GM23338 (cell line): ENCODE measurements at regions not wholly inside any gene's neighbourhood (a gene's known extent, or its start where the extent isn't known, plus 50 kb on each side); places are given as distances from the start of the nearest gene placed in this dataset.

Experiments used
- ATAC-seq: fragments of 200-7000 bp; cut with Tn5 transposase; 3 replicates; pipeline ENCODE4 v1.9.1; 2020
- DNase-seq: peaks from one replicate; pipeline ENCODE4 v3.0.0-alpha.2; 2015; ENCODE audit warnings: low spot score
- H2AFZ ChIP-seq: fragments of 200-600 bp; sonication (generic); 2 replicates; pipeline ENCODE4 v1.8.0; 2016; ENCODE audit warnings: antibody characterized with exemption, mild to moderate bottlenecking, moderate library complexity
- H3F3A ChIP-seq: fragments of 200-600 bp; sonication (generic); replicated peaks from 2 replicates; pipeline ENCODE4 v1.8.0; 2017; ENCODE audit warnings: antibody characterized with exemption, mixed run types, low read depth
- H3K27ac ChIP-seq: fragments of 200-600 bp; sonication (generic); 2 replicates; pipeline ENCODE4 v1.6.1; 2016; ENCODE audit warnings: low read depth
- H3K27me3 ChIP-seq: fragments of 200-600 bp; sonication (generic); 2 replicates; pipeline ENCODE4 v1.8.0; 2016; ENCODE audit warnings: mild to moderate bottlenecking, mixed run types, moderate library complexity; ENCODE audit not compliant: insufficient read depth
- H3K36me3 ChIP-seq: fragments of 200-600 bp; sonication (generic); 2 replicates; pipeline ENCODE4 v1.8.0; 2016; ENCODE audit warnings: mild to moderate bottlenecking; ENCODE audit not compliant: insufficient read depth
- H3K4me1 ChIP-seq: fragments of 200-600 bp; sonication (generic); 2 replicates; pipeline ENCODE4 v1.8.0; 2016; ENCODE audit warnings: mild to moderate bottlenecking, moderate library complexity; ENCODE audit not compliant: insufficient read depth
- H3K4me2 ChIP-seq: fragments of 200-600 bp; sonication (generic); 2 replicates; pipeline ENCODE4 v1.7.1; 2017; ENCODE audit warnings: mixed run types
- H3K4me3 ChIP-seq: fragments of 200-600 bp; sonication (generic); 2 replicates; pipeline ENCODE4 v1.6.1; 2016; ENCODE audit warnings: mixed run types
- H3K79me2 ChIP-seq: fragments of 200-600 bp; sonication (generic); replicated peaks from 2 replicates; pipeline ENCODE4 v1.8.0; 2017; ENCODE audit warnings: mild to moderate bottlenecking; ENCODE audit not compliant: insufficient read depth
- H3K9me2 ChIP-seq: fragments of 200-600 bp; sonication (generic); 2 replicates; pipeline ENCODE4 v1.8.0; 2017; ENCODE audit not compliant: insufficient read depth
- H4K20me1 ChIP-seq: fragments of 200-600 bp; sonication (generic); replicated peaks from 2 replicates; pipeline ENCODE4 v1.8.0; 2017; ENCODE audit warnings: mild to moderate bottlenecking; ENCODE audit not compliant: insufficient read depth
- H3K27ac Mint-ChIP-seq: 2 replicates; pipeline ENCODE4 v1.8.0; 2020; ENCODE audit warnings: inconsistent platforms, mild to moderate bottlenecking, moderate library complexity, mixed read lengths
- H3K27me3 Mint-ChIP-seq: 3 replicates; pipeline ENCODE4 v1.8.0; 2022; ENCODE audit warnings: low read depth, mild to moderate bottlenecking, moderate library complexity, mixed read lengths, inconsistent platforms; ENCODE audit not compliant: insufficient read depth, poor library complexity
- H3K36me3 Mint-ChIP-seq: 3 replicates; pipeline ENCODE4 v1.8.0; 2021; ENCODE audit warnings: low read depth, mild to moderate bottlenecking, inconsistent platforms, moderate library complexity, mixed read lengths
- H3K4me1 Mint-ChIP-seq: 3 replicates; pipeline ENCODE4 v1.8.0; 2020; ENCODE audit warnings: mild to moderate bottlenecking, inconsistent platforms, mixed read lengths
- H3K4me3 Mint-ChIP-seq: 3 replicates; pipeline ENCODE4 v1.8.0; 2021; ENCODE audit warnings: moderate library complexity, mild to moderate bottlenecking, inconsistent platforms, mixed read lengths
- H3K9me3 Mint-ChIP-seq: 3 replicates; pipeline ENCODE4 v1.8.0; 2020; ENCODE audit warnings: moderate library complexity, mild to moderate bottlenecking, inconsistent platforms, mixed read lengths
- CREB1 ChIP-seq: fragments of 250-450 bp; sonication (Bioruptor Pico); IDR thresholded peaks from 2 replicates; pipeline ENCODE4 v1.5.0; 2020; ENCODE audit warnings: low read depth, mild to moderate bottlenecking, moderate library complexity
- EZH2 ChIP-seq: fragments of 200-600 bp; sonication (generic); IDR thresholded peaks from one replicate; pipeline ENCODE4 v1.8.0; 2017; ENCODE audit warnings: antibody characterized with exemption, mild to moderate bottlenecking, low read depth; ENCODE audit not compliant: unreplicated experiment
- EZH2phosphoT487 ChIP-seq: fragments of 200-600 bp; sonication (generic); IDR thresholded peaks from one replicate; pipeline ENCODE4 v1.8.1; 2018; ENCODE audit warnings: antibody characterized with exemption; ENCODE audit not compliant: unreplicated experiment
- JUNB ChIP-seq: IDR thresholded peaks from one replicate; pipeline ENCODE4 v1.6.1; 2016; ENCODE audit warnings: antibody characterized with exemption; ENCODE audit not compliant: unreplicated experiment
- NANOG ChIP-seq: IDR thresholded peaks from 2 replicates; pipeline ENCODE4 v1.6.1; 2016; ENCODE audit warnings: antibody characterized with exemption, borderline replicate concordance
- POLR2AphosphoS5 ChIP-seq: IDR thresholded peaks from 2 replicates; pipeline ENCODE4 v1.6.1; 2016; ENCODE audit warnings: antibody characterized with exemption, low read depth
- STAT1 ChIP-seq: IDR thresholded peaks from one replicate; pipeline ENCODE4 v1.6.1; 2016; ENCODE audit warnings: antibody characterized with exemption; ENCODE audit not compliant: unreplicated experiment
- ZNF114 ChIP-seq: fragments of 250-450 bp; sonication (Bioruptor Pico); IDR thresholded peaks from 2 replicates; pipeline ENCODE4 v1.5.0; 2020; ENCODE audit warnings: mild to moderate bottlenecking, moderate library complexity
- ZNF331 ChIP-seq: fragments of 250-450 bp; sonication (Bioruptor Pico); IDR thresholded peaks from 2 replicates; pipeline ENCODE4 v1.5.0; 2020; ENCODE audit warnings: low read depth, mild to moderate bottlenecking, moderate library complexity
- TF ChIP-seq, protein P1 (sequence below): IDR thresholded peaks from one replicate; pipeline ENCODE4 v1.6.1; 2018; ENCODE audit warnings: antibody characterized with exemption; ENCODE audit not compliant: unreplicated experiment
- TF ChIP-seq, protein P2 (sequence below): fragments of 250-450 bp; sonication (Bioruptor Pico); IDR thresholded peaks from 2 replicates; pipeline ENCODE4 v1.5.0; 2020; ENCODE audit warnings: mild to moderate bottlenecking, moderate library complexity
- TF ChIP-seq, protein P3 (sequence below): IDR thresholded peaks from 2 replicates; pipeline ENCODE4 v1.6.1; 2016; ENCODE audit warnings: antibody characterized with exemption
- TF ChIP-seq, protein P4 (sequence below), 2 experiments: fragments of 200-600 bp in 1 of 2; sonication (generic) in 1 of 2; conservative IDR thresholded peaks; 2 replicates each; pipeline versions ENCODE4 v1.5.1 to v1.6.1; 2016 to 2017; ENCODE audit warnings: antibody characterized with exemption in 2 of 2, low read depth in 2 of 2, mild to moderate bottlenecking in 2 of 2, moderate library complexity in 1 of 2

DNA sequence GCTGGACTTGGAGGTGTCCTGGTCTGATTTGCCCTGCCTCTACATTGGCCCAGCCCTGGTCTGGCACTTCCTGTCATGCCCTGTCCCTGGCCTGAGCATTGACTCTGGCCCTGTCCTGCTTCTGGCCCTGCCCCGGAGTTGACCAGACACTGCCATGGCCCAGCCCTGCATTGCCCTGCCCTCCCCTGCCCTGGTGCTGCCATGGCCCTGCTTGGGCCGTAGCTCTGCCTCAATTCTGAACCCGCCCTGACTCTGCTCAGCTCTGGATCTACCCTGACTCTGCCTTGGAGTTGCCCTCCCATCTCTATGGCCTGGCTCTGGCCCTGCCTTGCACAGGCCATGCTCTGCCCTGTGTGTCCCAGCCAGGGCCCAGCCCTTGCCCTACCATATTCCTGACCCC lies 647.1 kb downstream of the ZNF37A start:
- no peaks in the 10 kb centered on the region for H3K4me1 Mint-ChIP-seq
- peaks cover 8% of the 10 kb centered on the region for H3K27me3 Mint-ChIP-seq

More for the DNA sequence above, 647.1 kb downstream of the ZNF37A start:
- no peaks in the 10 kb centered on the region for H3K79me2 ChIP-seq
- peaks cover 18% of the 10 kb centered on the region for H3K36me3 Mint-ChIP-seq
- H2AFZ ChIP-seq = no peak overlapping the region
- H3K27ac Mint-ChIP-seq = no peak overlapping the region
- no peaks in the 10 kb centered on the region for H3K36me3 ChIP-seq
- H3K4me1 ChIP-seq = no peaks in the 10 kb centered on the region
- TF ChIP-seq, protein P1, sequence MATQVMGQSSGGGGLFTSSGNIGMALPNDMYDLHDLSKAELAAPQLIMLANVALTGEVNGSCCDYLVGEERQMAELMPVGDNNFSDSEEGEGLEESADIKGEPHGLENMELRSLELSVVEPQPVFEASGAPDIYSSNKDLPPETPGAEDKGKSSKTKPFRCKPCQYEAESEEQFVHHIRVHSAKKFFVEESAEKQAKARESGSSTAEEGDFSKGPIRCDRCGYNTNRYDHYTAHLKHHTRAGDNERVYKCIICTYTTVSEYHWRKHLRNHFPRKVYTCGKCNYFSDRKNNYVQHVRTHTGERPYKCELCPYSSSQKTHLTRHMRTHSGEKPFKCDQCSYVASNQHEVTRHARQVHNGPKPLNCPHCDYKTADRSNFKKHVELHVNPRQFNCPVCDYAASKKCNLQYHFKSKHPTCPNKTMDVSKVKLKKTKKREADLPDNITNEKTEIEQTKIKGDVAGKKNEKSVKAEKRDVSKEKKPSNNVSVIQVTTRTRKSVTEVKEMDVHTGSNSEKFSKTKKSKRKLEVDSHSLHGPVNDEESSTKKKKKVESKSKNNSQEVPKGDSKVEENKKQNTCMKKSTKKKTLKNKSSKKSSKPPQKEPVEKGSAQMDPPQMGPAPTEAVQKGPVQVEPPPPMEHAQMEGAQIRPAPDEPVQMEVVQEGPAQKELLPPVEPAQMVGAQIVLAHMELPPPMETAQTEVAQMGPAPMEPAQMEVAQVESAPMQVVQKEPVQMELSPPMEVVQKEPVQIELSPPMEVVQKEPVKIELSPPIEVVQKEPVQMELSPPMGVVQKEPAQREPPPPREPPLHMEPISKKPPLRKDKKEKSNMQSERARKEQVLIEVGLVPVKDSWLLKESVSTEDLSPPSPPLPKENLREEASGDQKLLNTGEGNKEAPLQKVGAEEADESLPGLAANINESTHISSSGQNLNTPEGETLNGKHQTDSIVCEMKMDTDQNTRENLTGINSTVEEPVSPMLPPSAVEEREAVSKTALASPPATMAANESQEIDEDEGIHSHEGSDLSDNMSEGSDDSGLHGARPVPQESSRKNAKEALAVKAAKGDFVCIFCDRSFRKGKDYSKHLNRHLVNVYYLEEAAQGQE = no peak
- TF ChIP-seq JUNB (no peak), CREB1 (CRISPR knock-in tag) (no peak), STAT1 (no peak), NANOG (no peak), ZNF114 (CRISPR knock-in tag) (no peak), ZNF331 (CRISPR knock-in tag) (no peak), POLR2AphosphoS5 (no peak), EZH2phosphoT487 (no peak), EZH2 (no peak)
- TF ChIP-seq, protein P2, sequence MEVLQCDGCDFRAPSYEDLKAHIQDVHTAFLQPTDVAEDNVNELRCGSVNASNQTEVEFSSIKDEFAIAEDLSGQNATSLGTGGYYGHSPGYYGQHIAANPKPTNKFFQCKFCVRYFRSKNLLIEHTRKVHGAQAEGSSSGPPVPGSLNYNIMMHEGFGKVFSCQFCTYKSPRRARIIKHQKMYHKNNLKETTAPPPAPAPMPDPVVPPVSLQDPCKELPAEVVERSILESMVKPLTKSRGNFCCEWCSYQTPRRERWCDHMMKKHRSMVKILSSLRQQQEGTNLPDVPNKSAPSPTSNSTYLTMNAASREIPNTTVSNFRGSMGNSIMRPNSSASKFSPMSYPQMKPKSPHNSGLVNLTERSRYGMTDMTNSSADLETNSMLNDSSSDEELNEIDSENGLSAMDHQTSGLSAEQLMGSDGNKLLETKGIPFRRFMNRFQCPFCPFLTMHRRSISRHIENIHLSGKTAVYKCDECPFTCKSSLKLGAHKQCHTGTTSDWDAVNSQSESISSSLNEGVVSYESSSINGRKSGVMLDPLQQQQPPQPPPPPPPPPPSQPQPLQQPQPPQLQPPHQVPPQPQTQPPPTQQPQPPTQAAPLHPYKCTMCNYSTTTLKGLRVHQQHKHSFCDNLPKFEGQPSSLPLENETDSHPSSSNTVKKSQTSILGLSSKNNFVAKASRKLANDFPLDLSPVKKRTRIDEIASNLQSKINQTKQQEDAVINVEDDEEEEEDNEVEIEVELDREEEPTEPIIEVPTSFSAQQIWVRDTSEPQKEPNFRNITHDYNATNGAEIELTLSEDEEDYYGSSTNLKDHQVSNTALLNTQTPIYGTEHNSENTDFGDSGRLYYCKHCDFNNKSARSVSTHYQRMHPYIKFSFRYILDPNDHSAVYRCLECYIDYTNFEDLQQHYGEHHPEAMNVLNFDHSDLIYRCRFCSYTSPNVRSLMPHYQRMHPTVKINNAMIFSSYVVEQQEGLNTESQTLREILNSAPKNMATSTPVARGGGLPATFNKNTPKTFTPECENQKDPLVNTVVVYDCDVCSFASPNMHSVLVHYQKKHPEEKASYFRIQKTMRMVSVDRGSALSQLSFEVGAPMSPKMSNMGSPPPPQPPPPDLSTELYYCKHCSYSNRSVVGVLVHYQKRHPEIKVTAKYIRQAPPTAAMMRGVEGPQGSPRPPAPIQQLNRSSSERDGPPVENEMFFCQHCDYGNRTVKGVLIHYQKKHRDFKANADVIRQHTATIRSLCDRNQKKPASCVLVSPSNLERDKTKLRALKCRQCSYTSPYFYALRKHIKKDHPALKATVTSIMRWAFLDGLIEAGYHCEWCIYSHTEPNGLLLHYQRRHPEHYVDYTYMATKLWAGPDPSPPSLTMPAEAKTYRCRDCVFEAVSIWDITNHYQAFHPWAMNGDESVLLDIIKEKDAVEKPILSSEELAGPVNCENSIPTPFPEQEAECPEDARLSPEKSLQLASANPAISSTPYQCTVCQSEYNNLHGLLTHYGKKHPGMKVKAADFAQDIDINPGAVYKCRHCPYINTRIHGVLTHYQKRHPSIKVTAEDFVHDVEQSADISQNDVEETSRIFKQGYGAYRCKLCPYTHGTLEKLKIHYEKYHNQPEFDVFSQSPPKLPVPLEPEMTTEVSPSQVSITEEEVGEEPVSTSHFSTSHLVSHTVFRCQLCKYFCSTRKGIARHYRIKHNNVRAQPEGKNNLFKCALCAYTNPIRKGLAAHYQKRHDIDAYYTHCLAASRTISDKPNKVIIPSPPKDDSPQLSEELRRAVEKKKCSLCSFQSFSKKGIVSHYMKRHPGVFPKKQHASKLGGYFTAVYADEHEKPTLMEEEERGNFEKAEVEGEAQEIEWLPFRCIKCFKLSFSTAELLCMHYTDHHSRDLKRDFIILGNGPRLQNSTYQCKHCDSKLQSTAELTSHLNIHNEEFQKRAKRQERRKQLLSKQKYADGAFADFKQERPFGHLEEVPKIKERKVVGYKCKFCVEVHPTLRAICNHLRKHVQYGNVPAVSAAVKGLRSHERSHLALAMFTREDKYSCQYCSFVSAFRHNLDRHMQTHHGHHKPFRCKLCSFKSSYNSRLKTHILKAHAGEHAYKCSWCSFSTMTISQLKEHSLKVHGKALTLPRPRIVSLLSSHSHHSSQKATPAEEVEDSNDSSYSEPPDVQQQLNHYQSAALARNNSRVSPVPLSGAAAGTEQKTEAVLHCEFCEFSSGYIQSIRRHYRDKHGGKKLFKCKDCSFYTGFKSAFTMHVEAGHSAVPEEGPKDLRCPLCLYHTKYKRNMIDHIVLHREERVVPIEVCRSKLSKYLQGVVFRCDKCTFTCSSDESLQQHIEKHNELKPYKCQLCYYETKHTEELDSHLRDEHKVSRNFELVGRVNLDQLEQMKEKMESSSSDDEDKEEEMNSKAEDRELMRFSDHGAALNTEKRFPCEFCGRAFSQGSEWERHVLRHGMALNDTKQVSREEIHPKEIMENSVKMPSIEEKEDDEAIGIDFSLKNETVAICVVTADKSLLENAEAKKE = no peak
- TF ChIP-seq, protein P3, sequence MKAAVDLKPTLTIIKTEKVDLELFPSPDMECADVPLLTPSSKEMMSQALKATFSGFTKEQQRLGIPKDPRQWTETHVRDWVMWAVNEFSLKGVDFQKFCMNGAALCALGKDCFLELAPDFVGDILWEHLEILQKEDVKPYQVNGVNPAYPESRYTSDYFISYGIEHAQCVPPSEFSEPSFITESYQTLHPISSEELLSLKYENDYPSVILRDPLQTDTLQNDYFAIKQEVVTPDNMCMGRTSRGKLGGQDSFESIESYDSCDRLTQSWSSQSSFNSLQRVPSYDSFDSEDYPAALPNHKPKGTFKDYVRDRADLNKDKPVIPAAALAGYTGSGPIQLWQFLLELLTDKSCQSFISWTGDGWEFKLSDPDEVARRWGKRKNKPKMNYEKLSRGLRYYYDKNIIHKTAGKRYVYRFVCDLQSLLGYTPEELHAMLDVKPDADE = no peak
- TF ChIP-seq, protein P4, sequence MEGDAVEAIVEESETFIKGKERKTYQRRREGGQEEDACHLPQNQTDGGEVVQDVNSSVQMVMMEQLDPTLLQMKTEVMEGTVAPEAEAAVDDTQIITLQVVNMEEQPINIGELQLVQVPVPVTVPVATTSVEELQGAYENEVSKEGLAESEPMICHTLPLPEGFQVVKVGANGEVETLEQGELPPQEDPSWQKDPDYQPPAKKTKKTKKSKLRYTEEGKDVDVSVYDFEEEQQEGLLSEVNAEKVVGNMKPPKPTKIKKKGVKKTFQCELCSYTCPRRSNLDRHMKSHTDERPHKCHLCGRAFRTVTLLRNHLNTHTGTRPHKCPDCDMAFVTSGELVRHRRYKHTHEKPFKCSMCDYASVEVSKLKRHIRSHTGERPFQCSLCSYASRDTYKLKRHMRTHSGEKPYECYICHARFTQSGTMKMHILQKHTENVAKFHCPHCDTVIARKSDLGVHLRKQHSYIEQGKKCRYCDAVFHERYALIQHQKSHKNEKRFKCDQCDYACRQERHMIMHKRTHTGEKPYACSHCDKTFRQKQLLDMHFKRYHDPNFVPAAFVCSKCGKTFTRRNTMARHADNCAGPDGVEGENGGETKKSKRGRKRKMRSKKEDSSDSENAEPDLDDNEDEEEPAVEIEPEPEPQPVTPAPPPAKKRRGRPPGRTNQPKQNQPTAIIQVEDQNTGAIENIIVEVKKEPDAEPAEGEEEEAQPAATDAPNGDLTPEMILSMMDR (conservative IDR thresholded peaks at IDR 0.05; ENCODE audit: low read depth in 2 of 2) = no peak
- H3K27me3 ChIP-seq = no peaks in the 10 kb centered on the region
- H3K9me3 Mint-ChIP-seq = peaks cover 58% of the 10 kb centered on the region
- H3K4me2 ChIP-seq = no peak overlapping the region
- no peak for DNase-seq
- no peaks in the 10 kb centered on the region for H3K9me2 ChIP-seq
- no peak overlapping the region for H3K27ac ChIP-seq
- H3K4me3 Mint-ChIP-seq = no peak overlapping the region
- H4K20me1 ChIP-seq = no peaks in the 10 kb centered on the region
- no peak for ATAC-seq
- H3K4me3 ChIP-seq = no peak overlapping the region
- no peaks in the 10 kb centered on the region for H3F3A ChIP-seq
